ENCODE measurements at regions not wholly inside any gene's neighbourhood (a gene's known extent, or its start where the extent isn't known, plus 50 kb on each side); places are given as distances from the start of the nearest gene placed in this dataset.

DNA sequence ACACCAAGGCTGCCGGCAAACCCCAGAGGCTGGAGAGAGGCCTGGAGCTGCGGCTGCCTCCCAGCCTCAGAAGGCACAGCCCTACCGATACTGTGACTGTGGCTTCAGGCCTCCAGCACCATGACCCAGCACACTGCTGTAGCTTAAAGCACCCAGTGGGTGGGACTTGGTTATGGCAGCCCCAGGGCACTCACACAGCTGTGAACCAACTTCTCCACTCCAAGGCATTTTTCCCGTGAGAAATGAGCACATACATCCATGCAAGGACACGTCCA lies 199.5 kb downstream of the NDUFA10 start:
- Histone ChIP-seq H3K9ac (ENCODE audit: insufficient read depth, low read length, poor library complexity, severe bottlenecking) (no peak overlapping the region), H3K79me2 (ENCODE audit: insufficient read depth, low read length) (no peaks in the 10 kb centered on the region), H3K36me3 (replicated peaks in 1 of 2; ENCODE audit: control insufficient read depth in 1 of 2, insufficient read depth in 2 of 2, low read length in 2 of 2) (no peaks in the 10 kb centered on the region), H4K20me1 (ENCODE audit: insufficient read depth, low read length) (no peaks in the 10 kb centered on the region), H3K27me3 (ENCODE audit: control insufficient read depth in 2 of 2, insufficient read depth in 2 of 2, low read length in 2 of 2) (no peaks in the 10 kb centered on the region), H2AFZ (ENCODE audit: insufficient read depth, low read depth, low read length, poor library complexity, severe bottlenecking) (no peak overlapping the region), H3K4me3 (replicated peaks in 1 of 3; ENCODE audit: low read depth in 2 of 3, low read length in 3 of 3) (no peak overlapping the region), H3K9me3 (replicated peaks in 1 of 2; ENCODE audit: control insufficient read depth in 1 of 2, insufficient read depth in 1 of 2, low read length in 2 of 2) (no peaks in the 10 kb centered on the region), H3K27ac (ENCODE audit: low read depth in 1 of 2, low read length in 2 of 2) (no peak overlapping the region), H3K4me2 (replicated peaks; ENCODE audit: extremely low read depth, low read length, poor library complexity, severe bottlenecking) (no peak overlapping the region), H3K4me1 (ENCODE audit: control insufficient read depth in 1 of 2, insufficient read depth in 2 of 2, low read length in 2 of 2) (no peaks in the 10 kb centered on the region)
- Mint-ChIP-seq H3K27ac (no peak overlapping the region), H3K27me3 (ENCODE audit: low read depth in 3 of 3) (peaks cover 11 to 23% (median 19%) of the 10 kb centered on the region in 3 donors), H3K9me3 (peaks cover 0 to 2% (median 0%) of the 10 kb centered on the region in 7 donors), H3K4me1 (peaks cover 5% of the 10 kb centered on the region), H3K4me3 (no peak overlapping the region), H3K36me3 (no peaks in the 10 kb centered on the region)
- DNase-seq = no peak
- WGBS (ENCODE audit: insufficient coverage) = 95% methylated on average over 5 of the region's 5 CpGs
- TF ChIP-seq, protein P1, sequence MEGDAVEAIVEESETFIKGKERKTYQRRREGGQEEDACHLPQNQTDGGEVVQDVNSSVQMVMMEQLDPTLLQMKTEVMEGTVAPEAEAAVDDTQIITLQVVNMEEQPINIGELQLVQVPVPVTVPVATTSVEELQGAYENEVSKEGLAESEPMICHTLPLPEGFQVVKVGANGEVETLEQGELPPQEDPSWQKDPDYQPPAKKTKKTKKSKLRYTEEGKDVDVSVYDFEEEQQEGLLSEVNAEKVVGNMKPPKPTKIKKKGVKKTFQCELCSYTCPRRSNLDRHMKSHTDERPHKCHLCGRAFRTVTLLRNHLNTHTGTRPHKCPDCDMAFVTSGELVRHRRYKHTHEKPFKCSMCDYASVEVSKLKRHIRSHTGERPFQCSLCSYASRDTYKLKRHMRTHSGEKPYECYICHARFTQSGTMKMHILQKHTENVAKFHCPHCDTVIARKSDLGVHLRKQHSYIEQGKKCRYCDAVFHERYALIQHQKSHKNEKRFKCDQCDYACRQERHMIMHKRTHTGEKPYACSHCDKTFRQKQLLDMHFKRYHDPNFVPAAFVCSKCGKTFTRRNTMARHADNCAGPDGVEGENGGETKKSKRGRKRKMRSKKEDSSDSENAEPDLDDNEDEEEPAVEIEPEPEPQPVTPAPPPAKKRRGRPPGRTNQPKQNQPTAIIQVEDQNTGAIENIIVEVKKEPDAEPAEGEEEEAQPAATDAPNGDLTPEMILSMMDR (IDR thresholded peaks at IDR 0.05) = no peak
- intact Hi-C loops (cut with micrococcal nuclease) = loop anchor here in 1 of 2 donors (10.0 kb wide), 1 partner anchor 169 kb away; no protein-coding TSS in a partner anchor

DNA sequence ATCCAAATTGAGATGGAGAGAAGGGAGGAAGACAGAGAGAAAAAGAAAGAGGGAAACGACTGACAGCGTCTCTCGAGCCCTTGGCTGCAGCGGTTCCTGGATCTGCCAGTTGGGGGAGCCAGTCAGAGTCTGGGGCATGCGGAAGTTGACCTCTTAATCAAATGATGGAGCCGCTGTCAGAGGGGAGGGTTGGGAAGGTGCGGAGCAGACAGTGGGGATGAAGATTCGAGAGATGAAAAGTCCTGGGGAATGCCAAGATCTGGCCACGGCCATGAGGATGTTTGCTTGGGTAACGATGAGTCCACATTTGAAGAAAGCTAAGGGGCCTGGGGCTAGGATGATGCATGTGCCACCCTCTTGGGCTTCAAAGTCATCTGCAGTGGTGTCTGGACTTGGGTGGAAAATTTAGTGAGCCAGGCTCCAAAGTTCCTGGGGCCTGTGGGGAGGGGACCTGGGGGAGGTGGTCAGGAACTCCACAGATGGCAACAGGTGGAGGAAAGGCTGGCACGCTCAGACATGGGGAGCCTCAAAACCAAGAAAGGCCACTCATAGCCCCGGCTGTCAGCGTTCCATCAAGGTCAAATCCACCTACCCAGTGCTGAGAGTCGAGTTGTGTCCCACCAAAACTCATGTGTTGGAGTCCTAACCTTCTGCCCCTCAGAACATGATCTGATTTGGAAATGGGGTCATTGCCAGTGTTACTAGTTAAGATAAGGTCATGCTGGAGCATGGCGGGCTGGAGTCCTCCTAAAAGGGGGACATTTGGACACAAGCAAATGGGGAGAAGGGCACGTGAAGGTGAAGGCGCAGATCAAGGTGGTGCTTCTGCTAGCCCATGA lies 200.1 kb downstream of the NDUFA10 start:
- Histone ChIP-seq H3K9me3 (replicated peaks in 1 of 2; ENCODE audit: control insufficient read depth in 1 of 2, insufficient read depth in 1 of 2, low read length in 2 of 2) (no peaks in the 10 kb centered on the region), H3K4me2 (replicated peaks; ENCODE audit: extremely low read depth, low read length, poor library complexity, severe bottlenecking) (no peak overlapping the region), H3K36me3 (replicated peaks in 1 of 2; ENCODE audit: control insufficient read depth in 1 of 2, insufficient read depth in 2 of 2, low read length in 2 of 2) (no peaks in the 10 kb centered on the region), H3K4me3 (replicated peaks in 1 of 3; ENCODE audit: low read depth in 2 of 3, low read length in 3 of 3) (no peak overlapping the region), H3K79me2 (ENCODE audit: insufficient read depth, low read length) (no peaks in the 10 kb centered on the region), H2AFZ (ENCODE audit: insufficient read depth, low read depth, low read length, poor library complexity, severe bottlenecking) (no peak overlapping the region), H3K9ac (ENCODE audit: insufficient read depth, low read length, poor library complexity, severe bottlenecking) (no peak overlapping the region), H4K20me1 (ENCODE audit: insufficient read depth, low read length) (no peaks in the 10 kb centered on the region), H3K4me1 (ENCODE audit: control insufficient read depth in 1 of 2, insufficient read depth in 2 of 2, low read length in 2 of 2) (no peaks in the 10 kb centered on the region), H3K27ac (ENCODE audit: low read depth in 1 of 2, low read length in 2 of 2) (no peak overlapping the region), H3K27me3 (ENCODE audit: control insufficient read depth in 2 of 2, insufficient read depth in 2 of 2, low read length in 2 of 2) (no peaks in the 10 kb centered on the region)
- intact Hi-C loops (cut with micrococcal nuclease) = loop anchor here in 1 of 2 donors (10.0 kb wide), 1 partner anchor 170 kb away; no protein-coding TSS in a partner anchor
- no peak overlapping the region for H3K4me3 Mint-ChIP-seq
- H3K36me3 Mint-ChIP-seq = no peaks in the 10 kb centered on the region
- no peak for DNase-seq
- H3K4me1 Mint-ChIP-seq = peaks cover 5% of the 10 kb centered on the region
- H3K9me3 Mint-ChIP-seq = peaks cover 0 to 2% (median 0%) of the 10 kb centered on the region in 7 donors
- 92% methylated on average over 14 of the region's 17 CpGs for WGBS (ENCODE audit: insufficient coverage)
- TF ChIP-seq, protein P1 (IDR thresholded peaks at IDR 0.05) = peak; percentile 20
- H3K27ac Mint-ChIP-seq = peak overlapping the region in 1 of 7 donors; percentile 10
- peaks cover 16 to 24% (median 21%) of the 10 kb centered on the region in 3 donors for H3K27me3 Mint-ChIP-seq (ENCODE audit: low read depth in 3 of 3)
